ENCODE measurements at regions not wholly inside any gene's neighbourhood (a gene's known extent, or its start where the extent isn't known, plus 50 kb on each side); places are given as distances from the start of the nearest gene placed in this dataset.
"Not testable (repeated sequence)": the region's sequence is repeated elsewhere in the genome, so short reads cannot be mapped to it uniquely, and the experiment has no call there.

DNA sequence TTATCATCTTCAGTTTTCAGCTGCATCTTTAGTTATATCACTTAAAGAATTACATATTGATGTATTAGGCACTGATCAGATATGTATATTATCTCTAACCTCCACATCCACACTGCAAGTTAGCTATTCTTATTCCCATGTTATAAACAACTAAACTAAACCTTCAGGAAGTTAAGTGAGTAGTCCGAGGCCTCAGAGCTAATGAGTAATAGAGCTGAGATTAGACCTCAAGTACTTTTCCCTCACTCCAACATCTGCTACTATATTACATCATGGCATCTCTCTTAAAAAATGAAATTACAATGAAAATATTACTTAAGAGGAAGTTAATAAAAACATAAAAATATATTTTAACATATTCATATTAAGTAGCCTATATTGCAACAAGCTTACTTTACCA lies 183.6 kb upstream of the MAP2 start:
- no peak for DNase-seq (ENCODE audit: low read depth)
- no peak overlapping the region for H3K4me3 ChIP-seq (ENCODE audit: control insufficient read depth, low read depth, low read length)

DNA sequence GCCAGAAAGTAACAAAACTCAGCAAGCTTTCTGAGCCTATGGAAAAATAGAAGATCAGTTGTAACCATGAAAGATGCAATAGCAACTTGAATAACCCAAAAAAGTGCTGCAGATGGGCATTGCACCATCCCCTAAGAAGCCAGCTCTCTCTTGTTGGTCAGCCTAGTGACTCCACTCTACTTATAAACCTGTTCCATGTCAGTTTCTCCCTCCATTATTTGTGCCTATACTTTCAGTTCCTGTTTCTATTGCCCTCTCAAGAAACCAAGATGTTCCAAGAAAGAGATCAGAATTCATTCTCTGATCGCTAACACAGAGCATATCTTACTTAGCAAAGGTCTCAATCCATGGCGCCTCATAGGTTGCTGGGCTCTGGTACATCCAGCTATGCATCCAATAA lies 170.3 kb upstream of the MAP2 start:
- TF ChIP-seq, protein P1, sequence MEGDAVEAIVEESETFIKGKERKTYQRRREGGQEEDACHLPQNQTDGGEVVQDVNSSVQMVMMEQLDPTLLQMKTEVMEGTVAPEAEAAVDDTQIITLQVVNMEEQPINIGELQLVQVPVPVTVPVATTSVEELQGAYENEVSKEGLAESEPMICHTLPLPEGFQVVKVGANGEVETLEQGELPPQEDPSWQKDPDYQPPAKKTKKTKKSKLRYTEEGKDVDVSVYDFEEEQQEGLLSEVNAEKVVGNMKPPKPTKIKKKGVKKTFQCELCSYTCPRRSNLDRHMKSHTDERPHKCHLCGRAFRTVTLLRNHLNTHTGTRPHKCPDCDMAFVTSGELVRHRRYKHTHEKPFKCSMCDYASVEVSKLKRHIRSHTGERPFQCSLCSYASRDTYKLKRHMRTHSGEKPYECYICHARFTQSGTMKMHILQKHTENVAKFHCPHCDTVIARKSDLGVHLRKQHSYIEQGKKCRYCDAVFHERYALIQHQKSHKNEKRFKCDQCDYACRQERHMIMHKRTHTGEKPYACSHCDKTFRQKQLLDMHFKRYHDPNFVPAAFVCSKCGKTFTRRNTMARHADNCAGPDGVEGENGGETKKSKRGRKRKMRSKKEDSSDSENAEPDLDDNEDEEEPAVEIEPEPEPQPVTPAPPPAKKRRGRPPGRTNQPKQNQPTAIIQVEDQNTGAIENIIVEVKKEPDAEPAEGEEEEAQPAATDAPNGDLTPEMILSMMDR (IDR thresholded peaks at IDR 0.05; ENCODE audit: control insufficient read depth, insufficient read depth, low read depth, low read length, missing control alignments): no peak
- DNase-seq (ENCODE audit: low read depth): no peak
- H3K4me3 ChIP-seq (ENCODE audit: control insufficient read depth, low read depth, low read length): no peak overlapping the region

More for the DNA sequence above, 183.6 kb upstream of the MAP2 start:
- TF ChIP-seq, protein P1 (IDR thresholded peaks at IDR 0.05; ENCODE audit: control insufficient read depth, insufficient read depth, low read depth, low read length, missing control alignments): no peak

DNA sequence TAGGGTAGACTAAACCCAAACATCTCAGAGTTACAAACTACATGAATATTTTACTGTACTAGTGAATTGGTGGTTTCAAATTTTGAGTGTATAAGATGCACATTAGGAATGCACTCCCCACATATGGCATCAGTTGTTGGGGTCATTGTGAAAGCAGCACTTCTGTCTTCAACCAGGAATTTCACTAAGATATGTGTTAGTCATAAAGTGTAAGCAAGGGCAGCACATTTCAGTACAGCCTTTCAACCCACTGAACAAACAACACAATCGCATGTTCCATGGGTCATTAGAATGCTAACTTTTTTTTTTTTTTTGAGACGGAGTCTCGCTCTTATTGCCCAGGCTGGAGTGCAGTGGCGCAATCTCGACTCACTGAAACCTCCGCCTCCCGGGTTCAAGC lies 164.1 kb upstream of the MAP2 start:
- DNase-seq (ENCODE audit: low read depth): no peak
- TF ChIP-seq, protein P1 (IDR thresholded peaks at IDR 0.05; ENCODE audit: control insufficient read depth, insufficient read depth, low read depth, low read length, missing control alignments): no peak
- no peak overlapping the region for H3K4me3 ChIP-seq (ENCODE audit: control insufficient read depth, low read depth, low read length)

DNA sequence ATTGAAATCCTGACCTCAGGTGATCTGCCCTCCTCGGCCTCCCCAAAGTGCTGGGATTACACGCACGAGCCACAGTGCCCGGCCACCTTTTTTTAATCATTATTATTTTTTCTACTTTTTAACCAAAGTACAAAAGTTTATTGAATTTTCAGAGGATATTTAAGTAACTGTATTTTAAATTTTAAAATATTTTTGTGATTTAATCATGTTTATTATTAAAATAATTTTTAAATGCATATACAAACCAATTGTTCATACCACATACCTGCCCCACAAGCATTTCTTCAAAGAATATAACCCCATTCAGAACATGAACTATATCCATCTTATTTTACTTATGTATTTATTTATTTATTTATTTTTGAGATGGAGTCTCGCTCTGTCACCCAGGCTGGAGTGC lies 163.6 kb upstream of the MAP2 start:
- H3K4me3 ChIP-seq (ENCODE audit: control insufficient read depth, low read depth, low read length): no peak overlapping the region
- TF ChIP-seq, protein P1 (IDR thresholded peaks at IDR 0.05; ENCODE audit: control insufficient read depth, insufficient read depth, low read depth, low read length, missing control alignments): no peak
- DNase-seq (ENCODE audit: low read depth): no peak

DNA sequence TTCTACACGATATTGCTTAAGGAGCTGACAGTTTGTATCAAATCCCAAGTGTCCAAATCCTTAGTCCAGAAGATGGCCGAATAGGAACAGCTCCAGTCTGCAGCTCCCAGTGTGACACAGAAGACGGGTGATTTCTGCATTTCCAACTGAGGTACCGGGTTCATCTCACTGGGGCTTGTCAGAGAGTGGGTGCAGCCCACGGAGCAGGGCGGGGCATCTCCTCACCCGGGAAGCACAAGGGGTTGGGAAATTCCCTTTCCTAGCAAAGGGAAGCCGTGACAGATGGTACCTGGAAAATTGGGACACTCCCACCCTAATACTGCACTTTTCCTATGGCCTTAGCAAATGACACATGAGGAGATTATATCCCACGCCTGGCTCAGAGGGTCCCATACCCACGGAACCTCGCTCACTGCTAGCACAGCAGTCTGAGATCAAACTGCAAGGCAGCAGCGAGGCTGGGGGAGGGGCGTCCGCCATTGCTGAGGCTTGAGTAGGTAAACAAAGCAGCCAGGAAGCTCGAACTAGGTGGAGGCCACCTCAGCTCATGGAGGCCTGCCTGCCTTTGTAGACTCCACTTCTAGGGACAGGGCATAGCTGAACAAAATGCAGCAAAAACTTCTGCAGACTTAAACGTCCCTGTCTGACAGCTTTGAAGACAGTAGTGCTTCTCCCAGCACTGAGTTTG lies 162.3 kb upstream of the MAP2 start:
- not testable (repeated sequence) for H3K4me3 ChIP-seq (ENCODE audit: control insufficient read depth, low read depth, low read length); DNase-seq (ENCODE audit: low read depth)

DNA sequence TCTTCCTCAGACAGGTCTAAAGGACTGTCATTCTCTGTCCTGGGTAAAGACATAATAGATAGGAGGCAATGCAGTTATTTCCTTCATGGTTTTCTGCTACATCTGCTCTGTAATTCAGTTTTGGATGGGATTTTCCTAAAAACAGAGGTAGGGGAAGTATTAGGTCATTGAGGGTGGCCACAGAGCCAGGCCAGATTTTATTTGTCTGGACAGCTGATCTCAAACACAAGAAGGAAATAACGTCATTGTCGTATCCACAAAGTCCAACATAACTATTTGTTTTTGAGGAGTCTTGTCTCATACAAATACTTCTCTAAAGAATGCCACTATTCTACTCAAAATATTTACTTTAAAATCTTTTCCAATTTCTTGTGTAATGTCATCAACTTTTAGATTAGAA lies 154.8 kb upstream of the MAP2 start:
- TF ChIP-seq, protein P1 (IDR thresholded peaks at IDR 0.05; ENCODE audit: control insufficient read depth, insufficient read depth, low read depth, low read length, missing control alignments): no peak
- no peak for DNase-seq (ENCODE audit: low read depth)
- H3K4me3 ChIP-seq (ENCODE audit: control insufficient read depth, low read depth, low read length): no peak overlapping the region

DNA sequence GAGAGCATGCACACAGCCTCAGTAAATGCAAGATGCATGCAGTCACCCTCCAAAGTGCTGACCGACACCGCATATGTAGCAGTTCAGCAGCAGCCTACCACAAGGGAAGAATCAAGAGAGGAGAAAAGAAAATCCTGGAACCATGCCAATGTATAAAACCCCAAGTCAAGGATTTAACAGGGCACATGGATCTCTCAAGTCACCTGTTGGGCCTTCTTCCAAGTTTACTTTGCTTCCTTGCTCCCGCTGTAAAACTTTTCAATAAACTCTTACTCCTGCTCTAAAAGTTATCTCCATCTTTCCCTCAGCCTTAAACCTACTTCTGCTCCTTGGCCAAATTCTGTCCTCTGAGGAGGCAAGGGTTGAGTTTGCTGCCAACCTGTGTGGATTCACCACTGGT lies 147.8 kb upstream of the MAP2 start:
- TF ChIP-seq, protein P1 (IDR thresholded peaks at IDR 0.05; ENCODE audit: control insufficient read depth, insufficient read depth, low read depth, low read length, missing control alignments): no peak
- no peak overlapping the region for H3K4me3 ChIP-seq (ENCODE audit: control insufficient read depth, low read depth, low read length)
- no peak for DNase-seq (ENCODE audit: low read depth)
